HG03575 (cell line): ENCODE measurements at regions not wholly inside any gene's neighbourhood (a gene's known extent, or its start where the extent isn't known, plus 50 kb on each side); places are given as distances from the start of the nearest gene placed in this dataset.

Experiments
- ATAC-seq: cut with Tn5 transposase; IDR thresholded peaks from one replicate; pipeline ENCODE4 v1.9.1; 2021; ENCODE audit not compliant: unreplicated experiment, insufficient number of reproducible peaks, low FRiP score; ENCODE audit errors: extremely low read depth

GRCh38 chr6:156725712-156726111 is 51.5 kb upstream of the ARID1B start:
- no peak for ATAC-seq

- ATAC-seq, result peak; percentile 42
Measured at GRCh38 chr6:156720691-156721685, 56.2 kb upstream of the ARID1B start.

GRCh38 chr6:156719720-156720563 is 57.2 kb upstream of the ARID1B start:
- peak; percentile 29 for ATAC-seq

- no peak for ATAC-seq
Measured at GRCh38 chr6:156719395-156719719, 57.8 kb upstream of the ARID1B start.

GRCh38 chr6:156718647-156719394 is 58.4 kb upstream of the ARID1B start:
- no peak for ATAC-seq

- no peak for ATAC-seq
Measured at GRCh38 chr6:156717542-156717941, 59.6 kb upstream of the ARID1B start.

GRCh38 chr6:156715839-156716238 is 61.3 kb upstream of the ARID1B start:
- no peak for ATAC-seq

GRCh38 chr6:156713548-156713947 is 63.6 kb upstream of the ARID1B start:
- ATAC-seq, result no peak

GRCh38 chr6:156710479-156710878 is 66.7 kb upstream of the ARID1B start:
- ATAC-seq, result no peak

GRCh38 chr6:156707818-156708217 is 69.4 kb upstream of the ARID1B start:
- ATAC-seq, result no peak

- ATAC-seq, result no peak
Measured at GRCh38 chr6:156703719-156704118, 73.5 kb upstream of the ARID1B start.

GRCh38 chr6:156701966-156702365 is 75.2 kb upstream of the ARID1B start:
- ATAC-seq, result no peak

GRCh38 chr6:156700440-156701057 is 76.6 kb upstream of the ARID1B start:
- ATAC-seq, result no peak

GRCh38 chr6:156699935-156700334 is 77.2 kb upstream of the ARID1B start:
- ATAC-seq, result no peak

- ATAC-seq, result peak; percentile 25
Measured at GRCh38 chr6:156699017-156699421, 78.2 kb upstream of the ARID1B start.

- peak; percentile 64 for ATAC-seq
Measured at GRCh38 chr6:156698239-156699016, 78.8 kb upstream of the ARID1B start.

GRCh38 chr6:156697225-156697830 is 79.8 kb upstream of the ARID1B start:
- ATAC-seq, result no peak

- no peak for ATAC-seq
Measured at GRCh38 chr6:156695742-156696141, 81.4 kb upstream of the ARID1B start.
